ENCODE measurements at regions not wholly inside any gene's neighbourhood (a gene's known extent, or its start where the extent isn't known, plus 50 kb on each side); places are given as distances from the start of the nearest gene placed in this dataset.

DNA sequence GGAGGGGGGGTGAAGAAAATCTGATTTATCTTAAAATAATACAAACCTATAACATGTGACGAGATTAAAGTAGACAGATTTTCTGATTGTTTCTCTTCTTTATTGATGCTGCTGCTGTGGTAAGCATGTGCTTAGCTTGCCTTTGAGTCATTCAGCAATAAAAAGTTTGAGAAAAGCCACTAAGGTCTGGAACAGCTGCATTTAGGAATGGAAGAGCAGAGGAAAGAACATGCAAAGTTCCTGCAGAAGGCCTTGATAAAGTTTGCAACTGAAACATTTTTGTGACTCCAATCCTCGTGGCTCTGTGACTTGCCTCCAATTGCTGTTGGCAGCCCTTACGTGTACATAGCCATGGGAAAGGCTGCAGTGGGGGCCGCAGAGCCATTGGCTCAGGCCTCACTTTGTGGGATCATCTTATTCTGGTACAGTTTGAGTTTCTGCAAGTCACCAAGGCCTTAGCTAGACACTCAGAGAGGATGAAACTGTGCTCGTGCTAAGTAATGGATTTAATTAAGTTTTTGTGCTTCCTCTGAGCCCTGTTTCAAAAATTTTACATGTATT, 370.2 kb downstream of the AASDHPPT start:
- no peak for DNase-seq (ENCODE audit: low read depth in 2 of 2)
- H3K4me3 ChIP-seq (replicated peaks in 1 of 2; ENCODE audit: low read depth in 2 of 2, low read length in 2 of 2): no peak overlapping the region
- TF ChIP-seq, protein P1, sequence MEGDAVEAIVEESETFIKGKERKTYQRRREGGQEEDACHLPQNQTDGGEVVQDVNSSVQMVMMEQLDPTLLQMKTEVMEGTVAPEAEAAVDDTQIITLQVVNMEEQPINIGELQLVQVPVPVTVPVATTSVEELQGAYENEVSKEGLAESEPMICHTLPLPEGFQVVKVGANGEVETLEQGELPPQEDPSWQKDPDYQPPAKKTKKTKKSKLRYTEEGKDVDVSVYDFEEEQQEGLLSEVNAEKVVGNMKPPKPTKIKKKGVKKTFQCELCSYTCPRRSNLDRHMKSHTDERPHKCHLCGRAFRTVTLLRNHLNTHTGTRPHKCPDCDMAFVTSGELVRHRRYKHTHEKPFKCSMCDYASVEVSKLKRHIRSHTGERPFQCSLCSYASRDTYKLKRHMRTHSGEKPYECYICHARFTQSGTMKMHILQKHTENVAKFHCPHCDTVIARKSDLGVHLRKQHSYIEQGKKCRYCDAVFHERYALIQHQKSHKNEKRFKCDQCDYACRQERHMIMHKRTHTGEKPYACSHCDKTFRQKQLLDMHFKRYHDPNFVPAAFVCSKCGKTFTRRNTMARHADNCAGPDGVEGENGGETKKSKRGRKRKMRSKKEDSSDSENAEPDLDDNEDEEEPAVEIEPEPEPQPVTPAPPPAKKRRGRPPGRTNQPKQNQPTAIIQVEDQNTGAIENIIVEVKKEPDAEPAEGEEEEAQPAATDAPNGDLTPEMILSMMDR (IDR thresholded peaks at IDR 0.05; ENCODE audit: low read depth, low read length): no peak

DNA sequence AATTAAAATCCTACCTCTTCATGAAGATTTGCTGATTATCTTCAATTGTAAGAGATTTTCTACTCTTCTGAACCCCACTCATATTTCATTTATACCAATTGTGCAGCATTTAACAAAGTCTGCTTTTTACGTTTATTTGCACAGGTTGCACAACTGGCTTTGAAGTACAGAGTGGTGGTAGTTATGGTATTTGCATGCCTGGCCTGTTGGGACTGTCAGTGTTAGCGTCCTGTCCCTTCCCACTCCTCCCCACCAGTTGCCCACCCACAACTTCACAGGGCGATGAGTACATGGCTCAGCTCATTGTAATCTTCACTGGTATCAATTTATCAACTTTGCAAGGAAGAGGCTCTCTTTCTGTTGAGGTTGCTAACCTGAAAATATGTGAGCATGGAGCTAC, 372.3 kb downstream of the AASDHPPT start:
- no peak overlapping the region for H3K4me3 ChIP-seq (replicated peaks in 1 of 2; ENCODE audit: low read depth in 2 of 2, low read length in 2 of 2)
- TF ChIP-seq, protein P1 (IDR thresholded peaks at IDR 0.05; ENCODE audit: low read depth, low read length): no peak
- no peak for DNase-seq (ENCODE audit: low read depth in 2 of 2)

DNA sequence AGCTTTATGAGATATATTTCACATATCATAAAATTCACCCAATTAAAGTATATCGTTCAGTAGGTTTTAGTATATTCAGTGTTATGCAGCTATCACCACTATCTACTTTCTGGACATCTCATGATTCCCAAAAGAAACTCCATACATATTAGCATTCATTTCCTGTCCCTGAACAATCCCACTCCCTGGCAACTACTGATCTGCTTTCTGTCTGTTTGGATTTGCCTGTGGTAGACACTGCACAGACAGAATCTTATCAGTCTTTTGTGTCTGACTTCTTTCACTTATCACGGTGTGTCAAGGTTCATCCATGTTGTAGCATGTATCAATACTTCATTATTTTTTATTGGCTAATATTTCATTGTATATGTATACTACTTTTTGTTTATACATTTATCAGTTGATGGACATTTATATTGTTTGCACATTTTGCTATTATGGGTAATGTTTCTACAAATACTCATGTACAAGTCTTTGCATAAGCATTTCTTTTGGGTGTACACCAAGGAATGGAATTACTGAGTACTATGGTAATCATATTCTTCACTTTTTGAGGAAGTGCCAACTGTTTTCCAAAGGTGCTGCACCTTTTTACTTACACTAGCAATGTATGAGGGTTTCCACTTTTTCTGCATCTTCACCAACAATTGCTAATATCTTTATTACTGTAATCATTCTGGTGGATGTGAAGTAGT, 373.9 kb downstream of the AASDHPPT start:
- no peak overlapping the region for H3K4me3 ChIP-seq (replicated peaks in 1 of 2; ENCODE audit: low read depth in 2 of 2, low read length in 2 of 2)
- no peak for DNase-seq (ENCODE audit: low read depth in 2 of 2)
- TF ChIP-seq, protein P1 (IDR thresholded peaks at IDR 0.05; ENCODE audit: low read depth, low read length): no peak

DNA sequence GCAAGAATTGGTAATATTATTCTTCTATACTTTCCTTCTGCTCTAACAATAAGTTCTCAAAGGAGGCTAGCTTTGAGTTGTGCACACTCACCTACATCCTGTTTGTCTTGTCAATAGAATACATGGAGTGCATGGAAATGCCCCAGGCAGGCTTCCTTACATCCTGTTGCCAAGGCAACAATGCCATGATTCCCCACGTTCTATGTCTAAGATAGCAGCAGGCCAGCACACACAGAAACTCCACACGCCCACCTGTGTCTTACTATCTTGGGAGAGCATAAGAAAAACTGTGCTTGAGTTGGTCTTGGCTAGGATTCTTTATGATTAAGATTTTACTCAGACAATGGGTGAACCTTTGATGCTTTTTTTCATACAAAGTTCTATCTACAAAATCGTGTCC, 379.2 kb downstream of the AASDHPPT start:
- DNase-seq (ENCODE audit: low read depth in 2 of 2): peak in 1 of 2 donors; percentile 60
- TF ChIP-seq, protein P1 (IDR thresholded peaks at IDR 0.05; ENCODE audit: low read depth, low read length): no peak
- no peak overlapping the region for H3K4me3 ChIP-seq (replicated peaks in 1 of 2; ENCODE audit: low read depth in 2 of 2, low read length in 2 of 2)

DNA sequence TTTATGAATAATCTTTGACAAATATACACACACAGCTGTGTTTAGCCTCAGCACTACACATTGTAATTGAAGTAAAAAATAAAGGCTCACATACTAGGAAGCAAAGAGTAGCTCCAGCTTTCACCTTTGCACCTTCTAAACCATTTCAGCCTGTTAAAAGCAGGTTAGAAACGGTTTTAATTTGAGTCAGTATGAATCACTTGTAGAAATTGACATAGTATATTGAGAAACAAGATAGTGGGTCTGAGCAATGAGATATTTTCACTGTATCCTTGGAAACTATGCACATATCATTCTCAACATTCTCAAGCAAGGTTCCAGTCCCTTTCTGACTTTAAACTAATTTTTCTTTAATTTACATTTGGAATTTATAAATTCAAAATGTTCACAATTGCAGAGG, 380.3 kb downstream of the AASDHPPT start:
- TF ChIP-seq, protein P1 (IDR thresholded peaks at IDR 0.05; ENCODE audit: low read depth, low read length): no peak
- no peak overlapping the region for H3K4me3 ChIP-seq (replicated peaks in 1 of 2; ENCODE audit: low read depth in 2 of 2, low read length in 2 of 2)
- DNase-seq (ENCODE audit: low read depth in 2 of 2): peak; percentile 70 to 83

DNA sequence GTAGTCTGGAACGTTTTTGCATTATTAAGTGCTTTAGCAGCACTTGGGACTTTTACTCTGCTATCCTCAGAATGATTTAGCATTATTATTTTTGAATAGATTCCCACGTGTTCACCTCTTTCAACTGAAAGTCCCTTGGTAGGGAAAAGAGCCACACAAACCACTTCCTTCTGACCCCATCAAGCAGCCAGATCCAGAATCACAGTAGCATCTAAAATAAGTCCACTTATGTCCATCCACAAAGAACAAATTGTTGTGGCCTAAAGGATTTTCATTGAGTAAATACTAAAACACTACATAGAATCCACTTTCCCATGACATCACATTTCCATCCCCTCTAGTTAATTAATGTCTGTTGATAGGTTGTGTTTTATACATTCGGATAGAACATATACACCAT, 381.7 kb downstream of the AASDHPPT start:
- TF ChIP-seq, protein P1 (IDR thresholded peaks at IDR 0.05; ENCODE audit: low read depth, low read length): no peak
- DNase-seq (ENCODE audit: low read depth in 2 of 2): no peak
- H3K4me3 ChIP-seq (replicated peaks in 1 of 2; ENCODE audit: low read depth in 2 of 2, low read length in 2 of 2): no peak overlapping the region
